Type B pancreatic cell (in vitro differentiated cells): ENCODE measurements at regions not wholly inside any gene's neighbourhood (a gene's known extent, or its start where the extent isn't known, plus 50 kb on each side); places are given as distances from the start of the nearest gene placed in this dataset.

Experiments used
- DNase-seq: peaks from one replicate; pipeline ENCODE4 v3.0.0; 2021; ENCODE audit warnings: mixed read lengths; ENCODE audit not compliant: unreplicated experiment; ENCODE audit errors: extremely low spot score
- H3K27ac Mint-ChIP-seq: 2 replicates; pipeline ENCODE4 v1.8.0; 2021; ENCODE audit warnings: mild to moderate bottlenecking, mixed read lengths
- H3K27me3 Mint-ChIP-seq: 2 replicates; pipeline ENCODE4 v1.8.0; 2021; ENCODE audit warnings: mixed read lengths
- H3K36me3 Mint-ChIP-seq: 2 replicates; pipeline ENCODE4 v1.8.0; 2021; ENCODE audit warnings: mixed read lengths
- H3K4me1 Mint-ChIP-seq: one replicate; pipeline ENCODE4 v1.8.0; 2021; ENCODE audit warnings: mixed read lengths; ENCODE audit not compliant: unreplicated experiment
- H3K4me3 Mint-ChIP-seq: 2 replicates; pipeline ENCODE4 v1.8.0; 2021; ENCODE audit warnings: mild to moderate bottlenecking, mixed read lengths
- H3K9me3 Mint-ChIP-seq: 2 replicates; pipeline ENCODE4 v1.8.0; 2021; ENCODE audit warnings: mixed read lengths
- TF ChIP-seq, protein P1 (sequence below): fragments of 200-600 bp; sonication (generic); conservative IDR thresholded peaks from 2 replicates; pipeline ENCODE4 v1.5.0; 2021; ENCODE audit warnings: antibody characterized with exemption, mild to moderate bottlenecking

DNA sequence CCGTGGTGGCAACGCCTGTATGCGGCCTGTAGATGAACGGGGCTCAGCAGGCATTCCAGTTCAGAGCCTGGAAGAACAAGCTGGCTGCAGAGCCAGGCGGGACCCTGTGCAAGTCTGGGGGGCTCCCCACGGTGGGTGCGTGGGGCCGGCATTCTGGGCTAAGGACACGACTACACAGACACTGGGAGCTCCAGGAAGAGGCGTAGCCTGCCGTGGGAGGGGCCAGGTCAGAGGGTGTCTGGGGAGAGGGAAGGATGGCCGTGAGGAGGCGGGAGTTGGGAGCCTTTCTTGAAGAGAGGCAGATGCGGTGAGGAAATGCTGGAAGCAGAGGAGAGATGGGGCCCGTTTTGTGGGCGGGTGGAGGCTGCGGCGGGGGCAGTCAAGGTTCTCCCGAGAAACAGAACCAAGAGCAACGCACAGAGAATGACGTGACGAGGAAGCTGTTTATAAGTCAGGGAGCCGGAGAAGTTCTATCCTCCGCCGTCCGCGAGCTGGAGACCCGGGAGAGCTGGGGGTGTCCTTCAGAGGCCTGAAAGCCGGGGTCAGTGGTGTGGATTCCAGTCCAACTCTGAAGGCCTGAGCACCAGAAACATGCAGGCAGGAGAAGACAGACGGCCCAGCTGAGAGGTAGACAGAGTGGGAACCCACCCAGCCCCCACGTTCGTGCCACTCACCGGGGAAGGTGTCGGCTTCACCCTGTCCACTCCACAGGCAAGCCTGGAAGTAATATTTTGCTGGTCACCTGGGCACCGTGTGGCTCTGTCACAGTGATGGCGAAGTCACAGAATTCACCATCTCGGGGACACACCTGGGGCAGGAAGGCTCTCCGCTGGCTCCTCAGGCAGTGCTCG, 529.6 kb downstream of the BRD1 start:
- Mint-ChIP-seq H3K4me3 (no peak overlapping the region), H3K27me3 (peaks cover 16% of the 10 kb centered on the region)
- DNase-seq: peak; percentile 63

DNA sequence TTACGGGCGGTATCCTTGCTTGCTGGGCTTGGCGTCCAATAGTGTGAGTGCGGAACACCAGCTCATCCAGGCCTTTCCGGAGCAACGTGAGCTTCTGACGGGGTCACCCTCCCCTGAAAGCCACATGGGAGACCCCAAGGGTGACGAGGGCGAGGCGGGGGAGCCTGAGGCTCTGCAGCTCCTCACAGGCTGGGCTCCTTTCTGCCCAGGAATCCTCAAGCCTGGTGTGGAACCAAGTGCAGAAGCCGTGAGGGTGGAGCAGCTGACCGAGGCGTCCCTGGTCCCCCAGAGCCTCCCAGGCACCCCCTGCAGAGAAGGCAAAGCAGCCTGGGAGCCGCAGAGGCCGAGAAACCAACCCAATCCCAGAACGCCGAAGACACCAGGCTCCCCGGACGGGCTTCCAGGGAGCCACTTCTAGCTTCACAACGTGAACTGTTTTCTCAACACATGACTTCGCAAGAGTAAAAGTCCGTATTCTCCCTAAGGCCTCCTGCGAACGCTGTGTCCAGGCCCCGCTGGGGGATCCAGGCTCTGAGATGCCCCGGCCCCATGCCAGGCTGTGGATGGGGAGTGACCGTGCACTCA, 530.3 kb downstream of the BRD1 start:
- TF ChIP-seq, protein P1, sequence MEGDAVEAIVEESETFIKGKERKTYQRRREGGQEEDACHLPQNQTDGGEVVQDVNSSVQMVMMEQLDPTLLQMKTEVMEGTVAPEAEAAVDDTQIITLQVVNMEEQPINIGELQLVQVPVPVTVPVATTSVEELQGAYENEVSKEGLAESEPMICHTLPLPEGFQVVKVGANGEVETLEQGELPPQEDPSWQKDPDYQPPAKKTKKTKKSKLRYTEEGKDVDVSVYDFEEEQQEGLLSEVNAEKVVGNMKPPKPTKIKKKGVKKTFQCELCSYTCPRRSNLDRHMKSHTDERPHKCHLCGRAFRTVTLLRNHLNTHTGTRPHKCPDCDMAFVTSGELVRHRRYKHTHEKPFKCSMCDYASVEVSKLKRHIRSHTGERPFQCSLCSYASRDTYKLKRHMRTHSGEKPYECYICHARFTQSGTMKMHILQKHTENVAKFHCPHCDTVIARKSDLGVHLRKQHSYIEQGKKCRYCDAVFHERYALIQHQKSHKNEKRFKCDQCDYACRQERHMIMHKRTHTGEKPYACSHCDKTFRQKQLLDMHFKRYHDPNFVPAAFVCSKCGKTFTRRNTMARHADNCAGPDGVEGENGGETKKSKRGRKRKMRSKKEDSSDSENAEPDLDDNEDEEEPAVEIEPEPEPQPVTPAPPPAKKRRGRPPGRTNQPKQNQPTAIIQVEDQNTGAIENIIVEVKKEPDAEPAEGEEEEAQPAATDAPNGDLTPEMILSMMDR: no peak
- Mint-ChIP-seq H3K27ac (no peak overlapping the region), H3K36me3 (no peaks in the 10 kb centered on the region), H3K27me3 (peaks cover 12% of the 10 kb centered on the region), H3K9me3 (no peaks in the 10 kb centered on the region), H3K4me1 (no peaks in the 10 kb centered on the region), H3K4me3 (no peak overlapping the region)
- peak; percentile 65 for DNase-seq

More for the DNA sequence above, 529.6 kb downstream of the BRD1 start:
- H3K4me1 Mint-ChIP-seq: peaks cover 2% of the 10 kb centered on the region
- H3K36me3 Mint-ChIP-seq: no peaks in the 10 kb centered on the region
- TF ChIP-seq, protein P1: no peak
- no peaks in the 10 kb centered on the region for H3K9me3 Mint-ChIP-seq
- no peak overlapping the region for H3K27ac Mint-ChIP-seq

DNA sequence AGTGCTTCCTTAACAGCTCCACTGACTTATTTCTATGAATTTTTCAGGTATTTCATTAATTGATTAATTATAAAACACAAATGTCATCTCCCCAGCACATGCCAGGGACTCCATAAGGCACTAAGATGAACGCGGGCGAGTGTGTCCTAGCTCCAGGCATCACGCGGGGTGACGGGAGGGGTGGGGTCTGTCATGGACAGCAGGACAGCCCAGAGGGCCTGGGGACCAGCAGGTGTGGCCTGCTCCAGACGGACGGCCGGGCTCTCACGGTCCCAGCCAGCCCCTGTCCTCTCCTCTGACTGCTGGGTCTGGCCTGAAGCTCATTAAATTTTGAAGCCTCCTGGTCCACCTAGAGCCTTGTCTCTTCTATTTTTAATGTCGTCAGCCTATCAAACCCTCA, 531.1 kb downstream of the BRD1 start:
- Mint-ChIP-seq H3K4me3 (no peak overlapping the region), H3K4me1 (no peaks in the 10 kb centered on the region), H3K27ac (no peak overlapping the region), H3K9me3 (no peaks in the 10 kb centered on the region), H3K27me3 (peaks cover 12% of the 10 kb centered on the region), H3K36me3 (no peaks in the 10 kb centered on the region)
- no peak for DNase-seq
- TF ChIP-seq, protein P1: no peak

DNA sequence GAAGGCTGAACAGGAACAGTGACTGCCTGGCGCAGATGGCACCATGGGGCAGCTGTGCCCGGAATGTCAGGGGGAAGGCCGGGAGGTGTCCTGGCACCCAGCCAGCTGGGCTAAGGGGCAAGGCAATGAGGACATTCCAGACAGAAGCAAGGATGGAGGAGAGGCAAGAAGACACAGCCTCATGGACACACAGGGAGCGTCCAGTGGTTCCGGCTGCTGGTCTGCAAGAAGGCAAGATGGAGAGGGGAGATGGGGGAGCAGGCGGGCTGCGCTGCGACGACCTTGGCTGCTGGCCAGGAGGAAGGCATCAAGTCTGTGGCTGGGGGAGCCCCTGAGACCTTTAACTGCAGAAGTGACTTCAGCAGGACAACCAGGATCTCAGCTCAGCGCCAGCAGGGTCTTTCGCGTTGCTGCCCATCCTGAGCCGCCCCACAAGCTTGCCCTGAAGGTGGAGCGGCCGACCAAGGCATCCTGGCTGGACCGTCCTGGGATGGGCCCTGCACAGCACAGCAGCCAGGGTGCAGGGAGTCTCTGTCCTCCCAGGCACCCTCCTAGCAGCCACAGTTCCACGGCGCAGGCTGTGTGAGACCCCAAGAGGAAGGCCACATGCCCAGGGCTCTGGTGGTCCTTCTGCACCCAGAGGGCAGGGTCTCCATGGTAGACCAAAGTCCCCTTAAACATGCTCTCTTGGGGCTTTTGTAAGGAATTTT, 531.7 kb downstream of the BRD1 start:
- H3K36me3 Mint-ChIP-seq: no peaks in the 10 kb centered on the region
- no peak overlapping the region for H3K27ac Mint-ChIP-seq
- DNase-seq: peak; percentile 60
- H3K4me3 Mint-ChIP-seq: no peak overlapping the region
- TF ChIP-seq, protein P1: no peak
- H3K9me3 Mint-ChIP-seq: no peaks in the 10 kb centered on the region
- H3K4me1 Mint-ChIP-seq: no peaks in the 10 kb centered on the region
- H3K27me3 Mint-ChIP-seq: peaks cover 13% of the 10 kb centered on the region

DNA sequence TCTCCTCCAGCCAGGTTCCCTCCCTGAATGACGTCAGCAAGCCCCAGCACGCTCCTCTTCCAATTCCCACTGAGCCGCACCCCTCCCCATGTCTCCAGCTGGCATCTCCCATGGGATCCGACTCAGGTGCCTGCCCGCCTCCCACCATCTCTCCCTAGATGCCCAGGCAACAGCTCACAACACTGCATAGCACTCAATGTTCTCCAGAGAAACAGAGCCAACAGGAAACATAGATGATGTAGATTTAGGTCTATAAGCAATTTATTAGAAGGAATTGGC, 532.3 kb downstream of the BRD1 start:
- Mint-ChIP-seq H3K27me3 (peaks cover 11% of the 10 kb centered on the region), H3K36me3 (no peaks in the 10 kb centered on the region)

More for the DNA sequence above, 532.3 kb downstream of the BRD1 start:
- TF ChIP-seq, protein P1: no peak
- no peak overlapping the region for H3K4me3 Mint-ChIP-seq
- no peaks in the 10 kb centered on the region for H3K4me1 Mint-ChIP-seq
- H3K27ac Mint-ChIP-seq: no peak overlapping the region
- H3K9me3 Mint-ChIP-seq: no peaks in the 10 kb centered on the region
- no peak for DNase-seq
